SK-N-SH (cell line): ENCODE measurements at regions not wholly inside any gene's neighbourhood (a gene's known extent, or its start where the extent isn't known, plus 50 kb on each side); places are given as distances from the start of the nearest gene placed in this dataset.

Experiments
- CTCF ChIA-PET: fragments of 300-600, 350-600 bp; formaldehyde crosslinking; extraction: SDS; loops from one replicate; lab custom pipeline; 2021; lab: Yijun Ruan, JAX
- POLR2A ChIA-PET: fragments of 350-600 bp; sonication (Branson Sonifier 250); formaldehyde crosslinking; extraction: SDS; loops from one replicate; lab custom pipeline; 2020; ENCODE audit warnings: antibody characterized with exemption, inconsistent platforms; lab: Yijun Ruan, JAX
- DNase-seq: peaks from one replicate; pipeline ENCODE4 v3.0.0; 2012
- H2AFZ ChIP-seq: fragments of 200-600 bp; sonication (generic); 2 replicates; pipeline ENCODE4 v1.8.1; 2016; ENCODE audit warnings: antibody characterized with exemption, mild to moderate bottlenecking, low read depth
- H3F3A ChIP-seq: fragments of 200-600 bp; sonication (generic); replicated peaks from 2 replicates; pipeline ENCODE3; 2016; ENCODE audit warnings: antibody characterized with exemption, mild to moderate bottlenecking; ENCODE audit not compliant: insufficient read depth
- H3K27ac ChIP-seq, 2 experiments: fragments of 200-500 bp in 1 of 2; fragments of 200-600 bp in 1 of 2; sonication (Bioruptor generic) in 1 of 2; sonication (generic), shearing (Covaris generic) in 1 of 2; 2 replicates each; pipeline versions ENCODE4 v1.5.1 to v1.6.1; 2014 to 2016; ENCODE audit warnings: low read depth in 2 of 2, inconsistent platforms in 1 of 2, low read length in 1 of 2, mild to moderate bottlenecking in 1 of 2, mixed read lengths in 1 of 2
- H3K27me3 ChIP-seq: fragments of 200-600 bp; sonication (generic), shearing (Covaris generic); 2 replicates; pipeline ENCODE4 v1.6.1; 2016; ENCODE audit warnings: mixed run types; ENCODE audit not compliant: insufficient read depth
- H3K36me3 ChIP-seq, 2 experiments: fragments of 200-500 bp in 1 of 2; fragments of 200-600 bp in 1 of 2; sonication (Bioruptor generic) in 1 of 2; sonication (generic) in 1 of 2; replicated peaks in 1 of 2; 2 replicates each; pipeline versions ENCODE3 to v1.5.1; 2014 to 2016; ENCODE audit warnings: low read length in 1 of 2, mild to moderate bottlenecking in 1 of 2; ENCODE audit not compliant: insufficient read depth in 2 of 2, control insufficient read depth in 1 of 2
- H3K4me1 ChIP-seq, 2 experiments: fragments of 200-500 bp in 1 of 2; fragments of 200-600 bp in 1 of 2; sonication (Bioruptor generic) in 1 of 2; sonication (generic), shearing (Covaris generic) in 1 of 2; 2 replicates each; pipeline versions ENCODE4 v1.5.1 to v1.6.1; 2014 to 2016; ENCODE audit warnings: low read depth in 1 of 2, low read length in 1 of 2, mixed run types in 1 of 2; ENCODE audit not compliant: insufficient read depth in 2 of 2, control insufficient read depth in 1 of 2
- H3K4me2 ChIP-seq: fragments of 200-600 bp; sonication (generic), shearing (Covaris generic); 2 replicates; pipeline ENCODE4 v1.6.1; 2017; ENCODE audit warnings: mixed run types
- H3K4me3 ChIP-seq, 2 experiments: fragments of 200-500 bp in 1 of 2; fragments of 200-600 bp in 1 of 2; sonication (Bioruptor generic) in 1 of 2; sonication (generic), shearing (Covaris generic) in 1 of 2; 2 replicates each; pipeline versions ENCODE4 v1.5.1 to v1.8.1; 2014 to 2016; ENCODE audit warnings: low read depth in 2 of 2, inconsistent platforms in 1 of 2, low read length in 1 of 2, mild to moderate bottlenecking in 1 of 2, mixed read lengths in 1 of 2, moderate library complexity in 1 of 2
- H3K79me2 ChIP-seq: fragments of 200-600 bp; sonication (generic); 2 replicates; pipeline ENCODE4 v1.8.1; 2017; ENCODE audit warnings: mild to moderate bottlenecking; ENCODE audit not compliant: insufficient read depth
- H3K9ac ChIP-seq: fragments of 200-600 bp; sonication (generic); 2 replicates; pipeline ENCODE4 v1.6.1; 2017; ENCODE audit warnings: mixed run types
- H3K9me2 ChIP-seq: fragments of 200-600 bp; sonication (generic); 2 replicates; pipeline ENCODE4 v1.6.1; 2017; ENCODE audit warnings: mixed run types
- H3K9me3 ChIP-seq: fragments of 200-600 bp; sonication (generic); 2 replicates; pipeline ENCODE4 v1.6.1; 2017; ENCODE audit warnings: mixed run types, mild to moderate bottlenecking, moderate library complexity
- H4K20me1 ChIP-seq: fragments of 200-600 bp; sonication (generic); 2 replicates; pipeline ENCODE4 v1.6.1; 2017; ENCODE audit warnings: mild to moderate bottlenecking, mixed run types; ENCODE audit not compliant: insufficient read depth
- CHD2 ChIP-seq: fragments of 150-350 bp; IDR thresholded peaks from 2 replicates; pipeline ENCODE4 v1.6.1; 2018; ENCODE audit warnings: low read length; ENCODE audit not compliant: partially characterized antibody
- ELF1 ChIP-seq: IDR thresholded peaks from 2 replicates; pipeline ENCODE4 v1.4.0; 2012
- EZH2phosphoT487 ChIP-seq: fragments of 200-600 bp; sonication (generic); IDR thresholded peaks from 2 replicates; pipeline ENCODE4 v1.6.1; 2017; ENCODE audit warnings: low read depth, mixed run types, mild to moderate bottlenecking, antibody characterized with exemption, moderate library complexity, borderline replicate concordance
- FOSL2 ChIP-seq: IDR thresholded peaks from 2 replicates; pipeline ENCODE4 v1.4.0; 2012; ENCODE audit warnings: low read depth, mild to moderate bottlenecking, moderate library complexity, borderline replicate concordance
- FOXJ3 ChIP-seq: sonication (generic); formaldehyde crosslinking; IDR thresholded peaks from 2 replicates; pipeline ENCODE4 v1.5.1; 2020; ENCODE audit warnings: mild to moderate bottlenecking, missing genetic modification reagents
- JUND ChIP-seq: IDR thresholded peaks from 2 replicates; pipeline ENCODE4 v1.4.0; 2012
- MXI1 ChIP-seq: IDR thresholded peaks from 2 replicates; pipeline ENCODE4 v1.6.1; 2012; ENCODE audit warnings: mild to moderate bottlenecking, low read depth, low read length, improper control_type of control experiment
- NFIC ChIP-seq: IDR thresholded peaks from 2 replicates; pipeline ENCODE4 v1.4.0; 2012; ENCODE audit warnings: borderline replicate concordance
- NRF1 ChIP-seq: IDR thresholded peaks from 2 replicates; pipeline ENCODE4 v1.6.1; 2012; ENCODE audit warnings: low read depth, mild to moderate bottlenecking, low read length
- RCOR1 ChIP-seq: fragments of 150-350 bp; IDR thresholded peaks from 2 replicates; pipeline ENCODE4 v1.6.1; 2017; ENCODE audit warnings: antibody characterized with exemption, low read length
- RFX5 ChIP-seq: IDR thresholded peaks from 2 replicates; pipeline ENCODE4 v1.6.1; 2012; ENCODE audit warnings: mild to moderate bottlenecking, improper control_type of control experiment, low read length
- RXRA ChIP-seq: IDR thresholded peaks from 2 replicates; pipeline ENCODE4 v1.4.0; 2012; ENCODE audit warnings: low read depth, mild to moderate bottlenecking, borderline replicate concordance
- TAF1 ChIP-seq: IDR thresholded peaks from 2 replicates; pipeline ENCODE4 v1.6.1; 2012; ENCODE audit warnings: low read depth, mild to moderate bottlenecking, low read length, moderate library complexity, borderline replicate concordance
- WGBS: methylation state at CpG from one replicate; pipeline ENCODE4 v1.1.6; 2017; ENCODE audit warnings: low lambda C conversion rate; 5-methylcytosine and 5-hydroxymethylcytosine counted together
- TF ChIP-seq, protein P1 (sequence below): IDR thresholded peaks from 2 replicates; pipeline ENCODE4 v1.4.0; 2012; ENCODE audit warnings: low read depth, borderline replicate concordance
- TF ChIP-seq, protein P2 (sequence below): fragments of 150-350 bp; IDR thresholded peaks from 2 replicates; pipeline ENCODE4 v1.6.1; 2016; ENCODE audit warnings: mild to moderate bottlenecking, low read depth, low read length

DNA sequence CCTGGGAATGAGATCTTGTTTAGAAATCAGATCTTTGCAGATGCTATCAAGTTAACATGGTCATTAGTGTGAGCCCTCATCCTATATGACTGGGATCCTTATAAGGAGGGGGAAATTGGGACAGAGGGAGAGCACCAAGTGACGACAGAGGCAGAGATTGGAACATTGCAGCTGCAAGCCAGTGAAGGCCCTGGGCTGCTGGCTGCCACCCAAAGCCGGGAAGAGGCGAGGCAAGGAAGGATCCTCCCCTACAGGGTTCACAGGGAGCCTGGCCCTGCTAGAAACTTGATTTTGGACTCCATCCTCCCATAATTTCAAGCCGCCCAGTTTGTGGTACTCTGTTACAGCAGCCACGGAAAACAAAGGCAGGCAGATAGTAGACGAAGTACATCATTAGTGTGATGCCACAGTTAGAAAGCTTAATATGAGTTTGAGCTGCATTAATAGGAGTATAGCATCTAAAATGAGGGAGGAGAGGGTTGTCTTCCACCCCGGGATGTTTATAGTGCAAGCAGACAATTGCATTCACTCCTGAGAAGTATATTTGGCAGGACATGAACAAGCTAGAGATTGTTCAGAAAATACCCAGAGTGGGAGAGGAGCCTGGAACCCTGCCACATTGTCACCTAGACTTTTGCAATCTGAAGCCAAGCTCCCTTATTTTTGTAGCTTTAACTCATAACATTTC is 56.8 kb upstream of the CLMP start (continued):
- TF ChIP-seq, protein P1, sequence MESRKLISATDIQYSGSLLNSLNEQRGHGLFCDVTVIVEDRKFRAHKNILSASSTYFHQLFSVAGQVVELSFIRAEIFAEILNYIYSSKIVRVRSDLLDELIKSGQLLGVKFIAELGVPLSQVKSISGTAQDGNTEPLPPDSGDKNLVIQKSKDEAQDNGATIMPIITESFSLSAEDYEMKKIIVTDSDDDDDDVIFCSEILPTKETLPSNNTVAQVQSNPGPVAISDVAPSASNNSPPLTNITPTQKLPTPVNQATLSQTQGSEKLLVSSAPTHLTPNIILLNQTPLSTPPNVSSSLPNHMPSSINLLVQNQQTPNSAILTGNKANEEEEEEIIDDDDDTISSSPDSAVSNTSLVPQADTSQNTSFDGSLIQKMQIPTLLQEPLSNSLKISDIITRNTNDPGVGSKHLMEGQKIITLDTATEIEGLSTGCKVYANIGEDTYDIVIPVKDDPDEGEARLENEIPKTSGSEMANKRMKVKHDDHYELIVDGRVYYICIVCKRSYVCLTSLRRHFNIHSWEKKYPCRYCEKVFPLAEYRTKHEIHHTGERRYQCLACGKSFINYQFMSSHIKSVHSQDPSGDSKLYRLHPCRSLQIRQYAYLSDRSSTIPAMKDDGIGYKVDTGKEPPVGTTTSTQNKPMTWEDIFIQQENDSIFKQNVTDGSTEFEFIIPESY, result no peak
- no peak for TF ChIP-seq JUND
- no peak for TF ChIP-seq NFIC

DNA sequence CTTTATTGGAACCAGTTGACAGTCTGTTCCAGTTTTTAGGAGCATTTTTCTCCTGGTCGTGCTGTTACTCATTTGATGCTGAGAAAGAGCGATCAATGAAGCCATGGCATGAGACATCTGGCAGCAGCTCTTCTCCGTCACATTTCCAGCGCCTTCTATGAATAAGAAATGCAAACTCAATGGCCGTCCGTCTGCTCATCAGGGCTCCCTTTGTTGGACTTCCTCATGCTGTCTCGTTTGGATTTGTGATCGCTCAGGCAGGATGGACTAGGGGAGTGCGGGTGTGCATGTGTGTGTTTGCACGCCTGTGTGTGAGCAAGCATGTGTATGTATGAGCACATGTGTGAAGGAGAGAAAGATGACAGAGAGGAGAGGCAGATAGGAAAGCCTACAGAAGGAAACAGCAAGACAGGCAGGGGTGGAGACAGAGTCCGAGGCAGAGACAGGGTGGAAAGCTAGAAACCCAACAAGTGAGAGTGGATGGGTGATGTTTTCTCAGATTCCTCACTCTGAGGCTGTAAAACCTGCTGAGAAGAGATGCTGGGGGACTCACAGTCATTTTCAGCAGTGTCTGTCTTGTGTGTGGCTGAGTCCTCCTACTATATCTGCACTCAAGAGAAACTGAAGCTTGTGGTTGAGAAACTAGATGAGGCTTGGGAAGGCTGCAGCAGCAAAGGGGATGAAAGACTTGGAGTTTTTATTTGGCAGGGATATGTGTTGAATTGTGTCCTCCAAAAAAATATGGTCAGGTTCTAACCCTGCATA is 56.0 kb upstream of the CLMP start:
- no peak overlapping the region for H3K9ac ChIP-seq
- TF ChIP-seq MXI1, result no peak
- TF ChIP-seq NRF1, result no peak
- no peak for TF ChIP-seq NFIC
- no peak for TF ChIP-seq TAF1
- TF ChIP-seq JUND, result no peak
- TF ChIP-seq RXRA, result no peak
- TF ChIP-seq CHD2, result no peak
- no peak for TF ChIP-seq RFX5
- no peak for TF ChIP-seq RCOR1
- TF ChIP-seq EZH2phosphoT487, result no peak
- no peak for TF ChIP-seq FOXJ3 (CRISPR knock-in tag)
- no peak for TF ChIP-seq ELF1
- TF ChIP-seq, protein P2, sequence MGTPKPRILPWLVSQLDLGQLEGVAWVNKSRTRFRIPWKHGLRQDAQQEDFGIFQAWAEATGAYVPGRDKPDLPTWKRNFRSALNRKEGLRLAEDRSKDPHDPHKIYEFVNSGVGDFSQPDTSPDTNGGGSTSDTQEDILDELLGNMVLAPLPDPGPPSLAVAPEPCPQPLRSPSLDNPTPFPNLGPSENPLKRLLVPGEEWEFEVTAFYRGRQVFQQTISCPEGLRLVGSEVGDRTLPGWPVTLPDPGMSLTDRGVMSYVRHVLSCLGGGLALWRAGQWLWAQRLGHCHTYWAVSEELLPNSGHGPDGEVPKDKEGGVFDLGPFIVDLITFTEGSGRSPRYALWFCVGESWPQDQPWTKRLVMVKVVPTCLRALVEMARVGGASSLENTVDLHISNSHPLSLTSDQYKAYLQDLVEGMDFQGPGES, result no peak
- TF ChIP-seq FOSL2, result no peak
- H2AFZ ChIP-seq, result no peak overlapping the region
- ChIA-PET CTCF (interaction anchor here (0.6 to 11.4 kb wide), 12 partner anchors 9 to 1799 kb away, joined by 3 to 126 read pairs (median 4); partner anchors contain the start of gene CLMP), POLR2A (interaction anchor here (1.0 kb wide), 1 partner anchor 148 kb away, joined by 3 read pairs; no protein-coding TSS in a partner anchor)
- WGBS, result 93% methylated on average over 11 of the region's 11 CpGs
- H3K4me2 ChIP-seq, result no peak overlapping the region
- H3K9me2 ChIP-seq, result no peaks in the 10 kb centered on the region
- no peak overlapping the region for H3K27ac ChIP-seq
- H3K79me2 ChIP-seq, result no peaks in the 10 kb centered on the region
- H4K20me1 ChIP-seq, result no peaks in the 10 kb centered on the region
- H3K27me3 ChIP-seq, result no peaks in the 10 kb centered on the region
- H3K36me3 ChIP-seq, result no peaks in the 10 kb centered on the region
- no peak overlapping the region for H3K4me3 ChIP-seq
- H3K9me3 ChIP-seq, result no peaks in the 10 kb centered on the region
- no peak for DNase-seq
- H3F3A ChIP-seq, result peaks cover 6% of the 10 kb centered on the region
- peaks cover 3% of the 10 kb centered on the region in 2 experiments; a peak in 2 of 4 replicates for H3K4me1 ChIP-seq
